ENCODE measurements at regions not wholly inside any gene's neighbourhood (a gene's known extent, or its start where the extent isn't known, plus 50 kb on each side); places are given as distances from the start of the nearest gene placed in this dataset.

GRCh38 chr6:145178391-145178790 is 556.9 kb downstream of the EPM2A start:
- H3K4me3 Mint-ChIP-seq = no peak overlapping the region

GRCh38 chr6:145187491-145188206 is 547.7 kb downstream of the EPM2A start:
- H3K36me3 Mint-ChIP-seq (ENCODE audit: low read depth) = no peaks in the 10 kb centered on the region
- no peaks in the 10 kb centered on the region for H3K4me1 Mint-ChIP-seq
- TF ChIP-seq CTCF (IDR thresholded peaks at IDR 0.05; ENCODE audit: unreplicated experiment in 3 of 3) = no peak
- no peak overlapping the region for H3K4me3 Mint-ChIP-seq
- H3K27me3 Mint-ChIP-seq (ENCODE audit: low read depth) = no peaks in the 10 kb centered on the region
- H3K27ac Mint-ChIP-seq = peak overlapping the region in 1 of 3 experiments; percentile 79
- peaks cover 13% of the 10 kb centered on the region for H3K9me3 Mint-ChIP-seq

More at GRCh38 chr6:145178391-145178790, 556.9 kb downstream of the EPM2A start:
- TF ChIP-seq CTCF (IDR thresholded peaks at IDR 0.05; ENCODE audit: unreplicated experiment in 3 of 3) = no peak
- no peaks in the 10 kb centered on the region for H3K4me1 Mint-ChIP-seq
- H3K9me3 Mint-ChIP-seq = peaks cover 44% of the 10 kb centered on the region
- peaks cover 3% of the 10 kb centered on the region for H3K36me3 Mint-ChIP-seq (ENCODE audit: low read depth)
- no peak overlapping the region for H3K27ac Mint-ChIP-seq
- no peaks in the 10 kb centered on the region for H3K27me3 Mint-ChIP-seq (ENCODE audit: low read depth)

GRCh38 chr6:145189836-145190235 is 545.5 kb downstream of the EPM2A start:
- Mint-ChIP-seq H3K27ac (peak overlapping the region; percentile 24 to 66 (median 30)), H3K9me3 (peaks cover 5% of the 10 kb centered on the region), H3K36me3 (ENCODE audit: low read depth) (no peaks in the 10 kb centered on the region)

GRCh38 chr6:145194389-145194788 is 540.9 kb downstream of the EPM2A start:
- no peak overlapping the region for H3K27ac Mint-ChIP-seq
- no peaks in the 10 kb centered on the region for H3K36me3 Mint-ChIP-seq (ENCODE audit: low read depth)
- H3K4me3 Mint-ChIP-seq = no peak overlapping the region
- no peak for TF ChIP-seq CTCF (IDR thresholded peaks at IDR 0.05; ENCODE audit: unreplicated experiment in 3 of 3)
- no peaks in the 10 kb centered on the region for H3K27me3 Mint-ChIP-seq (ENCODE audit: low read depth)
- H3K4me1 Mint-ChIP-seq = no peaks in the 10 kb centered on the region
- no peaks in the 10 kb centered on the region for H3K9me3 Mint-ChIP-seq

More at GRCh38 chr6:145189836-145190235, 545.5 kb downstream of the EPM2A start:
- no peaks in the 10 kb centered on the region for H3K27me3 Mint-ChIP-seq (ENCODE audit: low read depth)
- no peak overlapping the region for H3K4me3 Mint-ChIP-seq
- H3K4me1 Mint-ChIP-seq = no peaks in the 10 kb centered on the region
- no peak for TF ChIP-seq CTCF (IDR thresholded peaks at IDR 0.05; ENCODE audit: unreplicated experiment in 3 of 3)

GRCh38 chr6:145199961-145200360 is 535.4 kb downstream of the EPM2A start:
- no peak overlapping the region for H3K4me3 Mint-ChIP-seq
- H3K36me3 Mint-ChIP-seq (ENCODE audit: low read depth) = no peaks in the 10 kb centered on the region
- no peak overlapping the region for H3K27ac Mint-ChIP-seq
- H3K27me3 Mint-ChIP-seq (ENCODE audit: low read depth) = no peaks in the 10 kb centered on the region
- H3K4me1 Mint-ChIP-seq = no peaks in the 10 kb centered on the region
- TF ChIP-seq CTCF (IDR thresholded peaks at IDR 0.05; ENCODE audit: unreplicated experiment in 3 of 3) = no peak
- no peaks in the 10 kb centered on the region for H3K9me3 Mint-ChIP-seq

- no peak for TF ChIP-seq CTCF (IDR thresholded peaks at IDR 0.05; ENCODE audit: unreplicated experiment in 3 of 3)
- H3K27ac Mint-ChIP-seq = no peak overlapping the region
Measured at GRCh38 chr6:145204301-145204700, 531.0 kb downstream of the EPM2A start.

More at GRCh38 chr6:145204301-145204700, 531.0 kb downstream of the EPM2A start:
- no peaks in the 10 kb centered on the region for H3K27me3 Mint-ChIP-seq (ENCODE audit: low read depth)
- no peak overlapping the region for H3K4me3 Mint-ChIP-seq
- H3K36me3 Mint-ChIP-seq (ENCODE audit: low read depth) = no peaks in the 10 kb centered on the region
- peaks cover 3% of the 10 kb centered on the region for H3K4me1 Mint-ChIP-seq
- H3K9me3 Mint-ChIP-seq = no peaks in the 10 kb centered on the region

All from nephron (organoid).